ENCODE measurements at regions not wholly inside any gene's neighbourhood (a gene's known extent, or its start where the extent isn't known, plus 50 kb on each side); places are given as distances from the start of the nearest gene placed in this dataset.
"Not testable (repeated sequence)": the region's sequence is repeated elsewhere in the genome, so short reads cannot be mapped to it uniquely, and the experiment has no call there.

DNA sequence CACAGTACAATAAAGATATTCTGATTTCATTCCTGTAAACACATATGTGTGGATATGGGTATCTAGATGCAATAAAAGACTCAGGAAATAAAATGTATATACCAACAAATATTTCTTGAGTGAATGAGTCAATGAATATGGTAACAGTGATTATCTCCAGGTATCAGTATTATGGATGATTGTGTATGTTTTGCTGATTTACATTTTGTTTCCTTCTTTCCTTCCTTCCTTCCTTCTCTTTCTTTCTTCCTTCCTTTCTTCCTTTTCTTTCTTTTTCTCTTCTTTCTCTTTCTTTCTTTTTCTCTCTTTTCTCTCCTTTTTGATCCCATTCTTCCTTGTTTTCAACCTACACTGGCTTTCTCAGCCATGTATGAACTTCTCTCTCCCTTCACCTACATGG is 85.3 kb upstream of the DLX6 start:
- TF ChIP-seq, protein P1, sequence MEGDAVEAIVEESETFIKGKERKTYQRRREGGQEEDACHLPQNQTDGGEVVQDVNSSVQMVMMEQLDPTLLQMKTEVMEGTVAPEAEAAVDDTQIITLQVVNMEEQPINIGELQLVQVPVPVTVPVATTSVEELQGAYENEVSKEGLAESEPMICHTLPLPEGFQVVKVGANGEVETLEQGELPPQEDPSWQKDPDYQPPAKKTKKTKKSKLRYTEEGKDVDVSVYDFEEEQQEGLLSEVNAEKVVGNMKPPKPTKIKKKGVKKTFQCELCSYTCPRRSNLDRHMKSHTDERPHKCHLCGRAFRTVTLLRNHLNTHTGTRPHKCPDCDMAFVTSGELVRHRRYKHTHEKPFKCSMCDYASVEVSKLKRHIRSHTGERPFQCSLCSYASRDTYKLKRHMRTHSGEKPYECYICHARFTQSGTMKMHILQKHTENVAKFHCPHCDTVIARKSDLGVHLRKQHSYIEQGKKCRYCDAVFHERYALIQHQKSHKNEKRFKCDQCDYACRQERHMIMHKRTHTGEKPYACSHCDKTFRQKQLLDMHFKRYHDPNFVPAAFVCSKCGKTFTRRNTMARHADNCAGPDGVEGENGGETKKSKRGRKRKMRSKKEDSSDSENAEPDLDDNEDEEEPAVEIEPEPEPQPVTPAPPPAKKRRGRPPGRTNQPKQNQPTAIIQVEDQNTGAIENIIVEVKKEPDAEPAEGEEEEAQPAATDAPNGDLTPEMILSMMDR (IDR thresholded peaks at IDR 0.05; ENCODE audit: low read depth, low read length), result no peak
- no peak for DNase-seq (ENCODE audit: low read depth, low spot score)
- H3K4me3 ChIP-seq (ENCODE audit: low read depth, low read length), result no peak overlapping the region
- in situ Hi-C loops (cut with HindIII; ENCODE audit: low sequenced_read_pairs), result no loop called here

DNA sequence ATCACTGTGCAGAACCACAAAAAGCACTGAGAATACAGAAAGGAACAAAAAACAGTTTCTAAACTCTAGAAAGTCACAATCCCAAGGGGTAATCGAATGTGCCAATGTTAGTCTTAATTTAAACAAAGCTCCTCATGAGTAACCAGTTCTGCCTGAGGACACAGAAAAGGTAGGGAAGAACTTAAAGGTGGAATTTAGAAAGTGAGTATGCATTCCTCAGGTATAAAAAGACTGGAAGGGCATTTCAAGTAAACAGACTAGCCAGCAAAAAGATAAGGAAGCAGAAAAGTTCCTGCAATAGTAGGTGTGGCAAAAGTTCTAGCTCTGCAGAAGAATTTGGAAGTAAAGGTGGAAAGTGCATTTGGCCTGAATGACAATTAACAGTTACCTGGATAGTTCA is 84.6 kb upstream of the DLX6 start:
- TF ChIP-seq, protein P1 (IDR thresholded peaks at IDR 0.05; ENCODE audit: low read depth, low read length), result no peak

DNA sequence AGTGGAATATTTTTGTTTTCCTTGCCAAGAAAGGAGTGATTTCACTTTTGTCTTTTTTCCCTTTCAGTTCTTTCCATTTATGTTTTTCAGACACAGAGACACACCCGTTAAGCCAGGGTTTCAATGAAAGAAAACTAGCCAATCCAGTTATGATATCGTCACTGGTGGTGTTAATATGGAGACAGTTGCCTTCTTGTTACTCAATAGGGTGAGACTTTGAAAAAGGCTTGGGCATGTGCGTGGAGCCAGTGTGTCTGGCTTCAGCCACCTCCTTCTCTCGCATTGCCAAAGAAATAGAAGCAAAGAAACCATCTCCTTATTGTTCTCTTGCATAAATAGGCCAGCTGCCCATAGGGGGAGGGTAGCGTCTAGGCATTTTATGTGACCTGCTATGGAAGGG is 84.1 kb upstream of the DLX6 start:
- in situ Hi-C loops (cut with HindIII; ENCODE audit: low sequenced_read_pairs), result no loop called here
- no peak overlapping the region for H3K4me3 ChIP-seq (ENCODE audit: low read depth, low read length)
- TF ChIP-seq, protein P1 (IDR thresholded peaks at IDR 0.05; ENCODE audit: low read depth, low read length), result no peak
- DNase-seq (ENCODE audit: low read depth, low spot score), result no peak

More for the DNA sequence above, 84.6 kb upstream of the DLX6 start:
- in situ Hi-C loops (cut with HindIII; ENCODE audit: low sequenced_read_pairs), result no loop called here
- no peak overlapping the region for H3K4me3 ChIP-seq (ENCODE audit: low read depth, low read length)
- no peak for DNase-seq (ENCODE audit: low read depth, low spot score)

DNA sequence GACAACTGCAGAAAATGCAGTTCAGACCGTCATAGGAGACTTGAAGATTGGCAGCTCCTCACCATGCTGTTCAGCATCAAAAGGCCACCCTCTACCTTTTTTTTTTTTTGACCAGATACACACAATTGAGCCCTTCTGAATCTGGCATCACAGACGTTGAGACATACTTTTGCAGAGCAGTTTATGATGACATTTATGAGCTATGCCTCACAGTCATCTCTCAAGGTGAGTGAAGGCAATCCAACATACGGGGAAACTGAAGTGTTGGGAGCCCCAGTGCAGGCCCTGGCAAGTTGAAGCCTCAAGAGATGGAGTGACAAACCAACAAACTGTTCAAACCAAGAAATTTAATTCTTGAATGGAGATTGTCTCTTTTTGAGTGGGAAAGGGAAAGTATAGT is 83.6 kb upstream of the DLX6 start:
- in situ Hi-C loops (cut with HindIII; ENCODE audit: low sequenced_read_pairs), result no loop called here
- TF ChIP-seq, protein P1 (IDR thresholded peaks at IDR 0.05; ENCODE audit: low read depth, low read length), result no peak
- DNase-seq (ENCODE audit: low read depth, low spot score), result no peak
- H3K4me3 ChIP-seq (ENCODE audit: low read depth, low read length), result no peak overlapping the region

DNA sequence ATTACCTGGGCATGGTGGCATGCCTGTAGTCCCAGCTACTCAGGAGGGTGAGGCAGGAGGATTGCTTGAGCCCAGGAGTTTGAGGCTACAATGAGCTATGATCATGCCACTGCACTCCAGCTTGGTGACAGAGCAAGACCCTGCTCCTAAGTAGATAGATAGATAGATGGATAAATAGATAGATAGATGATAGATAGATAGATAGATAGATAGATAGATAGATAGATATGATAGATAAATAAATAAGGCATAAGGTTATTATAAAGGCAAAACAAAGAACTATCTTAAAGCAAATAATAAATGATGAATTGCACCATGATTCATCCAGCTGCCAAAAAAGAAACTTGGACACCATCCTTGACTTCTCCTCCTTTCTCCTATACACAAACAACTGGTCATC is 82.0 kb upstream of the DLX6 start:
- DNase-seq (ENCODE audit: low read depth, low spot score); H3K4me3 ChIP-seq (ENCODE audit: low read depth, low read length); in situ Hi-C loops (cut with HindIII; ENCODE audit: low sequenced_read_pairs): not testable (repeated sequence)

DNA sequence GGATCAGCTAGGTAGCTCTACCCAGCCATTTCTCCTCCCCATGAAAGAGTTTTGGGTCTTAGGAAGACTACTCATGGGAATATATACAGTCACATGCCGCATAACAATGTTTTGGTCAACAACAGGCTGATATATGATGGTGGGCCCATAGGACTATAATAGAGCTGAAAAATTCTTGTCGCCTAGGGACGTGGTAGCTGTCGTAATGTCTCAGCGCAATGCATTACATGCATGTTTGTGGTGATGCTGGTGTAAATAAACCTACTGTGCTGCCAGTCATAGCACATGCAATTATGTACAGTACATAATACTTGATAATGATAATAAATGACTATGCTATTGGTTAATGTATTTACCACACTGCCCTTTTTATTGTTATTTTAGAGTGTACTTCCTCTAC is 78.2 kb upstream of the DLX6 start:
- TF ChIP-seq, protein P1 (IDR thresholded peaks at IDR 0.05; ENCODE audit: low read depth, low read length), result no peak
- DNase-seq (ENCODE audit: low read depth, low spot score), result no peak
- in situ Hi-C loops (cut with HindIII; ENCODE audit: low sequenced_read_pairs), result no loop called here
- no peak overlapping the region for H3K4me3 ChIP-seq (ENCODE audit: low read depth, low read length)

DNA sequence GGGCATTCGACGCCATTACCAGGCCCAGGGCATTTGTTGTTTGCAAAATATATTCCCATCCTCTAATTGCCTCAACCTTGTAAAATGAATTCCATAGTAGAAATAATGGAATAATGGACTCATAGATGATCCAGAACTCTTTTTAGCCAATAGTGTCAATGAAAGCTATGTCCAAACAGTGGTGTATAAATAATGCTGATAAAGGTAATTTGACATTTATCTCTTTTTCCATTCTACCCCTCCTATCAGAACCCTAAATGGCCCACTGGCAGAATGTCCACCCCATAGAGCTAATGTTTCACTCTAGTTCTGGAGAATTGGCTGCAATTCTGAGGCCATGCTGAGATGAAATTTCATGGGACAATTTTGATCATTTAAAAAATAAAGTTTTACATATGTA is 76.4 kb upstream of the DLX6 start:
- in situ Hi-C loops (cut with HindIII; ENCODE audit: low sequenced_read_pairs), result no loop called here
- no peak for DNase-seq (ENCODE audit: low read depth, low spot score)
- TF ChIP-seq, protein P1 (IDR thresholded peaks at IDR 0.05; ENCODE audit: low read depth, low read length), result no peak
- H3K4me3 ChIP-seq (ENCODE audit: low read depth, low read length), result no peak overlapping the region

Measured in astrocyte of the spinal cord (primary cell).